Fibroblast of skin of abdomen (primary cell): ENCODE measurements at regions not wholly inside any gene's neighbourhood (a gene's known extent, or its start where the extent isn't known, plus 50 kb on each side); places are given as distances from the start of the nearest gene placed in this dataset.
"Not testable (repeated sequence)": the region's sequence is repeated elsewhere in the genome, so short reads cannot be mapped to it uniquely, and the experiment has no call there.

Experiments used
- DNase-seq: peaks from one replicate; pipeline ENCODE4 v3.0.0-alpha.2; 2013

- DNase-seq, result no peak
Observed at GRCh38 chr9:32161720-32162119, 222.7 kb upstream of the ACO1 start.

GRCh38 chr9:32166316-32166715 lies 218.1 kb upstream of the ACO1 start:
- DNase-seq, result not testable (repeated sequence)

- no peak for DNase-seq
Observed at GRCh38 chr9:32171339-32171738, 213.1 kb upstream of the ACO1 start.

GRCh38 chr9:32172256-32172655 lies 212.2 kb upstream of the ACO1 start:
- DNase-seq, result no peak

- no peak for DNase-seq
Observed at GRCh38 chr9:32177396-32177795, 207.0 kb upstream of the ACO1 start.

GRCh38 chr9:32180597-32180996 lies 203.8 kb upstream of the ACO1 start:
- no peak for DNase-seq

GRCh38 chr9:32200241-32200640 lies 184.2 kb upstream of the ACO1 start:
- DNase-seq, result no peak

GRCh38 chr9:32200896-32201295 lies 183.5 kb upstream of the ACO1 start:
- no peak for DNase-seq

GRCh38 chr9:32209164-32209563 lies 175.3 kb upstream of the ACO1 start:
- DNase-seq, result not testable (repeated sequence)

- DNase-seq, result no peak
Observed at GRCh38 chr9:32218100-32218767, 166.2 kb upstream of the ACO1 start.

GRCh38 chr9:32220750-32221149 lies 163.7 kb upstream of the ACO1 start:
- DNase-seq, result no peak

GRCh38 chr9:32234451-32234850 lies 150.0 kb upstream of the ACO1 start:
- no peak for DNase-seq

GRCh38 chr9:32247168-32247567 lies 137.3 kb upstream of the ACO1 start:
- DNase-seq, result no peak

GRCh38 chr9:32248189-32248712 lies 136.2 kb upstream of the ACO1 start:
- DNase-seq, result no peak

- DNase-seq, result peak; percentile 2
Observed at GRCh38 chr9:32251539-32251938, 132.9 kb upstream of the ACO1 start.

GRCh38 chr9:32253731-32254130 lies 130.7 kb upstream of the ACO1 start:
- DNase-seq, result no peak

GRCh38 chr9:32255026-32255425 lies 129.4 kb upstream of the ACO1 start:
- DNase-seq, result no peak

- DNase-seq, result no peak
Observed at GRCh38 chr9:32258482-32258881, 126.0 kb upstream of the ACO1 start.

- no peak for DNase-seq
Observed at GRCh38 chr9:32260151-32260862, 124.1 kb upstream of the ACO1 start.

GRCh38 chr9:32264170-32264864 lies 120.1 kb upstream of the ACO1 start:
- no peak for DNase-seq

- no peak for DNase-seq
Observed at GRCh38 chr9:32265037-32265436, 119.4 kb upstream of the ACO1 start.

GRCh38 chr9:32278991-32279390 lies 105.5 kb upstream of the ACO1 start:
- no peak for DNase-seq

- DNase-seq, result no peak
Observed at GRCh38 chr9:32289756-32290155, 94.7 kb upstream of the ACO1 start.

GRCh38 chr9:32291370-32291769 lies 93.1 kb upstream of the ACO1 start:
- DNase-seq, result no peak
